H1 (cell line): ENCODE measurements at regions not wholly inside any gene's neighbourhood (a gene's known extent, or its start where the extent isn't known, plus 50 kb on each side); places are given as distances from the start of the nearest gene placed in this dataset.

Experiments
- ATF2 ChIP-seq: IDR thresholded peaks from 2 replicates; pipeline ENCODE4 v1.6.1; 2012; ENCODE audit warnings: low read length, inconsistent platforms
- CBX8 ChIP-seq: fragments of 300-800, 300-1000 bp; sonication (generic); IDR thresholded peaks from 2 replicates; pipeline ENCODE4 v1.7.1; 2016; ENCODE audit warnings: low read depth, low read length, borderline replicate concordance
- CTCF ChIP-seq, 3 experiments: IDR thresholded peaks; 1 replicate in 2 of 3; 2 replicates in 1 of 3; pipeline versions ENCODE4 v1.5.1 to v1.6.1; 2011; ENCODE audit warnings: low read length in 3 of 3, mild to moderate bottlenecking in 3 of 3, inconsistent platforms in 2 of 3, low read depth in 1 of 3, moderate library complexity in 1 of 3; ENCODE audit not compliant: insufficient read depth in 1 of 3; ENCODE audit errors: control extremely low read depth in 1 of 3
- EP300 ChIP-seq, 2 experiments: IDR thresholded peaks; 1 replicate in 1 of 2; 2 replicates in 1 of 2; pipeline ENCODE4 v1.6.1; 2011 to 2012; ENCODE audit warnings: low read depth in 2 of 2, low read length in 2 of 2, mild to moderate bottlenecking in 2 of 2, borderline replicate concordance in 1 of 2, inconsistent platforms in 1 of 2, moderate library complexity in 1 of 2
- EZH2 ChIP-seq: fragments of 200-600 bp; sonication (generic); IDR thresholded peaks from 2 replicates; pipeline ENCODE4 v1.7.1; 2012; ENCODE audit warnings: low read depth, mild to moderate bottlenecking, moderate library complexity, low read length, inconsistent platforms; ENCODE audit not compliant: severe bottlenecking
- FOSL1 ChIP-seq: IDR thresholded peaks from 2 replicates; pipeline ENCODE4 v1.6.1; 2011; ENCODE audit warnings: mild to moderate bottlenecking, low read depth, low read length, moderate library complexity; ENCODE audit not compliant: insufficient read depth
- GABPA ChIP-seq: IDR thresholded peaks from 2 replicates; pipeline ENCODE4 v1.6.1; 2011; ENCODE audit warnings: mild to moderate bottlenecking, low read length, moderate library complexity, borderline replicate concordance; ENCODE audit not compliant: insufficient read depth
- HDAC6 ChIP-seq: IDR thresholded peaks from one replicate; pipeline ENCODE4 v1.7.1; 2012; ENCODE audit warnings: low read depth, mild to moderate bottlenecking, inconsistent platforms, low read length, moderate library complexity
- JUND ChIP-seq: IDR thresholded peaks from 2 replicates; pipeline ENCODE4 v1.6.1; 2011; ENCODE audit warnings: mild to moderate bottlenecking, improper control_type of control experiment, low read length
- POLR2AphosphoS5 ChIP-seq: IDR thresholded peaks from 2 replicates; pipeline ENCODE4 v1.6.1; 2011; ENCODE audit warnings: low read depth, low read length
- SP4 ChIP-seq: IDR thresholded peaks from 2 replicates; pipeline ENCODE4 v1.6.1; 2012; ENCODE audit warnings: low read length, inconsistent platforms

DNA sequence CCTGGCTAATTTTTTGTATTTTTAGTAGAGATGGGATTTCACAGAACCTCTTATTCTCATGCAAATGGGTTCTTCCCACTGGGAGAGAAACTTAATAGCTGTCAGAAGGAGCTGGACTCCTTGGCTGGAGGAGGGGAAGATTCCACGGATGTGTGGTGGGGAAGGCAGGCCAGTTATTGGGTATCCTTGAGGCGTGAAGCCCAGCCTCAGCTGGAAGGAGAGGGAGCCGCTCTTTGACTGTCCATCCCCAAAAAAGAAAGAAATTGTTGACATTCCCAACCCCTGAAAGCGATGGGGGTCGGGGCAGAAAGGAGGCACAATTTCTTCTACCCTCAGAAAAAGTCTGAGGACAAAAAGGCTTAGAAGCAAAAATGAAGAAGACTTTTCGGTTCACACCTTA, 983.1 kb upstream of the PABPC4L start:
- TF ChIP-seq EP300 (IDR thresholded peaks at IDR 0.05; ENCODE audit: borderline replicate concordance in 1 of 2, low read depth in 2 of 2, low read length in 2 of 2), result no peak
- TF ChIP-seq CTCF (IDR thresholded peaks at IDR 0.05; ENCODE audit: control extremely low read depth in 1 of 3, insufficient read depth in 1 of 3, low read depth in 1 of 3, low read length in 3 of 3), result no peak
- no peak for TF ChIP-seq HDAC6
- no peak for TF ChIP-seq FOSL1
- no peak for TF ChIP-seq EZH2
- TF ChIP-seq CBX8, result no peak
- no peak for TF ChIP-seq POLR2AphosphoS5
- TF ChIP-seq GABPA, result no peak
- no peak for TF ChIP-seq ATF2
- no peak for TF ChIP-seq SP4
- no peak for TF ChIP-seq JUND
